ENCODE measurements at regions not wholly inside any gene's neighbourhood (a gene's known extent, or its start where the extent isn't known, plus 50 kb on each side); places are given as distances from the start of the nearest gene placed in this dataset.

DNA sequence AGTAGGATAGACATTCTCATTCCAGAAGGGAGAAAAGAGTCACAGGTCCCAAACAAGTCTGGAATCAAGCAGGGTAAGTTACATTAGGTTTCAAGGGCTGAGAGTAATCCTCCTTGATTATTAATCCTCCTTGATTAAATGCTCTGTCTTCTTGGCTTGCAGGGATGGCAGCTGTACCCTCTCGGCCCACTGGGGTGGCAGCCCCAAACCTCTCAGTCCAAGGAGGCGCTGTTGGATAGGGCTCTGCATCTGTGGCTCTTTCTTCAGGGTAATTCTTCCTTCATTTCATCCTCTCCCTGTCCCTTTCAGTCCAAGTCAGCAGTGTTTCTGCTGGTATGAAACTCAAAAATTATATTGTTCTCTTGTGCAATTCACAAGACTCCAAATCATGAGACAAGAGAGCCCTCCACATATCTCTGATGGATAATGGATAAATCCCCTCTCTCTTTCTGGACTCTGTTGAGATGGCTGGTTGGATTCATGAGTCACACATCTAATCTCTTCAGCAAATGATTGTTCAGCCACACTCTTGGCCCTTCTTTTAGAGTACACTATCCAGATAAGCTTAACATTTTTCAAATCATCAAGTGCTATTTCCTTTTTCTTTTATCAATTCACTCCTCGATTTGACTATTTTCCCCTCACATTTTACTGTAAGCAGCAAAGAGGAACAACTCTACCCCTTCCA, 323.7 kb upstream of the HTR2A start:
- no peak overlapping the region for H3K4me3 ChIP-seq
- H3K27ac ChIP-seq = no peak overlapping the region
- H3K4me1 ChIP-seq = no peaks in the 10 kb centered on the region
- no peak for DNase-seq (ENCODE audit: extremely low spot score in 2 of 2)
- H3K36me3 ChIP-seq = no peaks in the 10 kb centered on the region
- no peaks in the 10 kb centered on the region for H3K9me3 ChIP-seq
- intact Hi-C loops (cut with DNase I) = no loop called here
- no peaks in the 10 kb centered on the region for H3K27me3 ChIP-seq
- TF ChIP-seq POLR2AphosphoS5 (IDR thresholded peaks at IDR 0.05; ENCODE audit: insufficient read depth in 1 of 2, low read depth in 1 of 2) = no peak
- TF ChIP-seq POLR2A (IDR thresholded peaks at IDR 0.05) = no peak
- TF ChIP-seq, protein P1, sequence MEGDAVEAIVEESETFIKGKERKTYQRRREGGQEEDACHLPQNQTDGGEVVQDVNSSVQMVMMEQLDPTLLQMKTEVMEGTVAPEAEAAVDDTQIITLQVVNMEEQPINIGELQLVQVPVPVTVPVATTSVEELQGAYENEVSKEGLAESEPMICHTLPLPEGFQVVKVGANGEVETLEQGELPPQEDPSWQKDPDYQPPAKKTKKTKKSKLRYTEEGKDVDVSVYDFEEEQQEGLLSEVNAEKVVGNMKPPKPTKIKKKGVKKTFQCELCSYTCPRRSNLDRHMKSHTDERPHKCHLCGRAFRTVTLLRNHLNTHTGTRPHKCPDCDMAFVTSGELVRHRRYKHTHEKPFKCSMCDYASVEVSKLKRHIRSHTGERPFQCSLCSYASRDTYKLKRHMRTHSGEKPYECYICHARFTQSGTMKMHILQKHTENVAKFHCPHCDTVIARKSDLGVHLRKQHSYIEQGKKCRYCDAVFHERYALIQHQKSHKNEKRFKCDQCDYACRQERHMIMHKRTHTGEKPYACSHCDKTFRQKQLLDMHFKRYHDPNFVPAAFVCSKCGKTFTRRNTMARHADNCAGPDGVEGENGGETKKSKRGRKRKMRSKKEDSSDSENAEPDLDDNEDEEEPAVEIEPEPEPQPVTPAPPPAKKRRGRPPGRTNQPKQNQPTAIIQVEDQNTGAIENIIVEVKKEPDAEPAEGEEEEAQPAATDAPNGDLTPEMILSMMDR (IDR thresholded peaks at IDR 0.05) = no peak

DNA sequence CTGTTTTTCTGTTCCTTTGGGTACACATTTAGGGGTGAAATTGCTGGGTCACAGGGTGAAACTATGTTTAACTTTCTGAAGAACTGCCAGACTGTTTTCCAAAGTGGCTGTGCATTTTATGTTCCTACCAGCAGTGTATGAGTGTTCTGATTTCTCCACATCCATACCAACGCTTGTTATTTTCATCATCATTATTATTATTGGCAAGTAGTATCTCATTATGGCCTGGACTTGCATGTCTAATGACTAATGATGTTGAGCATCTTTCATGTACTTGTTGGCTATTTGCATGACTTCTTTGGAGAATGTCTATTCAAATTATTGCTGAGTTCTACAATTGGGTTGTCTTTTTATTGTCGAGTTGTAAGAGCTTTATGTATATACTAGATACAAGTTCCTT, 321.8 kb upstream of the HTR2A start:
- no peak for DNase-seq (ENCODE audit: extremely low spot score in 2 of 2)
- no peaks in the 10 kb centered on the region for H3K36me3 ChIP-seq
- no peaks in the 10 kb centered on the region for H3K9me3 ChIP-seq
- intact Hi-C loops (cut with DNase I) = no loop called here
- H3K27ac ChIP-seq = no peak overlapping the region
- no peak for TF ChIP-seq POLR2AphosphoS5 (IDR thresholded peaks at IDR 0.05; ENCODE audit: insufficient read depth in 1 of 2, low read depth in 1 of 2)
- TF ChIP-seq, protein P1 (IDR thresholded peaks at IDR 0.05) = no peak
- no peak overlapping the region for H3K4me3 ChIP-seq
- no peaks in the 10 kb centered on the region for H3K4me1 ChIP-seq
- no peaks in the 10 kb centered on the region for H3K27me3 ChIP-seq

DNA sequence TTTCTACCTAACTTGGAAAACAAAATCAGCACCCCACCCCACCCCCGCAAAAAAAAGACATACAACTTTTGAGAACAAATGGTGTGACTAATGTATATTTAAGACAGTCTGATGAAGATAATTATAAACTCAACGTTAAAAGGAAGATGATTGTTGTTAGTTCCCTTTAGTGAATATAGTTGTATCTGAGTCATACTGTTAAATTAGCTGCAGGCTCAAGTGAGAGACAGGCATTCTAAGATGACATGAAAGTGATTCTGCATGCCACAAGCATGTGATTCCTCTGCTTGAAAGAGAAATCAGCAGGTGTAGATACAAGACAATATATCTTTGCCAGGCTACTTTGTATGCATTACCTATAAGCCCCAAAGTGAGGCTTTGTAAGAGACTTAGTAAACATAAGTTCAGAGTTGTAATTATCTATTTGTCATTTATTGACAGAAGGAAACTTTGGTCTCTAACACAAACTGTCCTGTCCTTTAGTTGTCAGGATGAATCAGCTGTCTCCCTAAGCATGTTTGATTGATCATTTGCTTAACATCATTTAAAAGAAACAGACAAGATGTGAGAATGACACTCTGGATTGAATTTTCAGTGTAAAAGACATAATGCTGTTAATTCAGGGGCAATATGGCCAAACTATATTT, 319.4 kb upstream of the HTR2A start:
- H3K4me3 ChIP-seq = no peak overlapping the region
- H3K27ac ChIP-seq = no peak overlapping the region
- no peaks in the 10 kb centered on the region for H3K27me3 ChIP-seq
- intact Hi-C loops (cut with DNase I) = no loop called here
- TF ChIP-seq, protein P1 (IDR thresholded peaks at IDR 0.05) = no peak
- TF ChIP-seq POLR2AphosphoS5 (IDR thresholded peaks at IDR 0.05; ENCODE audit: insufficient read depth in 1 of 2, low read depth in 1 of 2) (no peak), POLR2A (IDR thresholded peaks at IDR 0.05) (no peak)
- H3K4me1 ChIP-seq = no peaks in the 10 kb centered on the region
- H3K36me3 ChIP-seq = no peaks in the 10 kb centered on the region
- no peak for DNase-seq (ENCODE audit: extremely low spot score in 2 of 2)
- H3K9me3 ChIP-seq = no peaks in the 10 kb centered on the region

GRCh38 chr13:47215736-47216135, 318.9 kb upstream of the HTR2A start:
- intact Hi-C loops (cut with DNase I) = no loop called here
- H3K27me3 ChIP-seq = no peaks in the 10 kb centered on the region
- H3K27ac ChIP-seq = no peak overlapping the region
- DNase-seq (ENCODE audit: extremely low spot score in 2 of 2) = no peak
- no peaks in the 10 kb centered on the region for H3K4me1 ChIP-seq
- no peak for TF ChIP-seq POLR2A (IDR thresholded peaks at IDR 0.05)
- TF ChIP-seq, protein P1 (IDR thresholded peaks at IDR 0.05) = no peak
- TF ChIP-seq POLR2AphosphoS5 (IDR thresholded peaks at IDR 0.05; ENCODE audit: insufficient read depth in 1 of 2, low read depth in 1 of 2) = no peak
- H3K9me3 ChIP-seq = no peaks in the 10 kb centered on the region
- H3K4me3 ChIP-seq = no peak overlapping the region
- H3K36me3 ChIP-seq = no peaks in the 10 kb centered on the region

- no peak overlapping the region for H3K4me3 ChIP-seq
- intact Hi-C loops (cut with DNase I) = no loop called here
- no peak for DNase-seq (ENCODE audit: extremely low spot score in 2 of 2)
- H3K4me1 ChIP-seq = no peaks in the 10 kb centered on the region
- TF ChIP-seq, protein P1 (IDR thresholded peaks at IDR 0.05) = no peak
- TF ChIP-seq POLR2AphosphoS5 (IDR thresholded peaks at IDR 0.05; ENCODE audit: insufficient read depth in 1 of 2, low read depth in 1 of 2) (no peak), POLR2A (IDR thresholded peaks at IDR 0.05) (no peak)
- H3K27me3 ChIP-seq = no peaks in the 10 kb centered on the region
- H3K36me3 ChIP-seq = no peaks in the 10 kb centered on the region
- no peak overlapping the region for H3K27ac ChIP-seq
- no peaks in the 10 kb centered on the region for H3K9me3 ChIP-seq
These were observed 316.2 kb upstream of the HTR2A start for GRCh38 chr13:47213047-47213446.

Data from vagina (tissue), 2 donors.